Naive B cell (primary cell): ENCODE measurements at regions not wholly inside any gene's neighbourhood (a gene's known extent, or its start where the extent isn't known, plus 50 kb on each side); places are given as distances from the start of the nearest gene placed in this dataset.

ENCODE experiments used
- ATAC-seq, 2 donors: fragments of 150-1000 bp; cut with Tn5 transposase; 2 replicates each; pipeline ENCODE4 v1.10.0; 2021; ENCODE audit warnings: low read depth in 2 of 2, mild to moderate bottlenecking in 2 of 2, moderate library complexity in 2 of 2
- DNase-seq: peaks from one replicate; pipeline ENCODE4 v3.0.0; 2022
- H3K27ac Mint-ChIP-seq, 6 donors: one replicate each; pipeline ENCODE4 v1.8.0; 2020 to 2022; ENCODE audit warnings: mild to moderate bottlenecking in 6 of 6, mixed read lengths in 6 of 6, moderate library complexity in 5 of 6, inconsistent platforms in 2 of 6
- H3K27me3 Mint-ChIP-seq, 3 donors: one replicate each; pipeline ENCODE4 v1.8.0; 2021 to 2022; ENCODE audit warnings: mixed read lengths in 3 of 3, mild to moderate bottlenecking in 1 of 3
- H3K36me3 Mint-ChIP-seq, 2 donors: one replicate each; pipeline ENCODE4 v1.8.0; 2020 to 2022; ENCODE audit warnings: mixed read lengths in 2 of 2, inconsistent platforms in 1 of 2, mild to moderate bottlenecking in 1 of 2
- H3K4me1 Mint-ChIP-seq, 3 donors: one replicate each; pipeline ENCODE4 v1.8.0; 2020 to 2022; ENCODE audit warnings: mixed read lengths in 3 of 3, inconsistent platforms in 1 of 3, mild to moderate bottlenecking in 1 of 3, moderate library complexity in 1 of 3
- H3K4me3 Mint-ChIP-seq, 8 donors: one replicate each; pipeline ENCODE4 v1.8.0; 2020 to 2022; ENCODE audit warnings: mild to moderate bottlenecking in 8 of 8, mixed read lengths in 8 of 8, moderate library complexity in 8 of 8, inconsistent platforms in 2 of 8
- H3K9me3 Mint-ChIP-seq, 7 donors: one replicate each; pipeline ENCODE4 v1.8.0; 2020 to 2022; ENCODE audit warnings: mixed read lengths in 7 of 7, mild to moderate bottlenecking in 5 of 7, inconsistent platforms in 2 of 7, moderate library complexity in 1 of 7

- Mint-ChIP-seq H3K4me3 (no peak overlapping the region), H3K9me3 (peaks cover 0 to 8% (median 0%) of the 10 kb centered on the region in 7 donors), H3K4me1 (no peaks in the 10 kb centered on the region), H3K36me3 (no peaks in the 10 kb centered on the region), H3K27ac (no peak overlapping the region), H3K27me3 (no peaks in the 10 kb centered on the region)
- no peak for ATAC-seq
- DNase-seq, result no peak
Measured at GRCh38 chr17:63173903-63174302, 207.9 kb downstream of the TANC2 start.

- Mint-ChIP-seq H3K36me3 (no peaks in the 10 kb centered on the region), H3K27ac (no peak overlapping the region), H3K27me3 (no peaks in the 10 kb centered on the region), H3K4me1 (peaks cover 3 to 6% (median 4%) of the 10 kb centered on the region in 3 donors), H3K9me3 (peaks cover 0 to 13% (median 3%) of the 10 kb centered on the region in 7 donors), H3K4me3 (no peak overlapping the region)
- DNase-seq, result no peak
- no peak for ATAC-seq
Measured at GRCh38 chr17:63178530-63178929, 212.5 kb downstream of the TANC2 start.

GRCh38 chr17:63181856-63182255, 215.8 kb downstream of the TANC2 start:
- peaks cover 3 to 12% (median 4%) of the 10 kb centered on the region in 3 donors for H3K4me1 Mint-ChIP-seq
- no peaks in the 10 kb centered on the region for H3K36me3 Mint-ChIP-seq
- no peaks in the 10 kb centered on the region for H3K27me3 Mint-ChIP-seq
- DNase-seq (no peak), ATAC-seq (no peak)
- H3K4me3 Mint-ChIP-seq, result no peak overlapping the region
- H3K27ac Mint-ChIP-seq, result peak overlapping the region in 2 of 6 donors; percentile 52 to 71
- peaks cover 0 to 5% (median 3%) of the 10 kb centered on the region in 7 donors for H3K9me3 Mint-ChIP-seq

- DNase-seq (no peak), ATAC-seq (no peak)
- Mint-ChIP-seq H3K4me1 (peaks cover 15 to 26% (median 20%) of the 10 kb centered on the region in 3 donors), H3K36me3 (peaks cover 0 to 4% of the 10 kb centered on the region in 2 donors), H3K27ac (peak overlapping the region in 2 of 6 donors; percentile 7 to 11), H3K9me3 (peaks cover 2 to 18% (median 7%) of the 10 kb centered on the region in 7 donors), H3K4me3 (no peak overlapping the region), H3K27me3 (no peaks in the 10 kb centered on the region)
Measured at GRCh38 chr17:63185420-63185819, 219.4 kb downstream of the TANC2 start.

GRCh38 chr17:63189082-63189481, 223.0 kb downstream of the TANC2 start:
- peaks cover 34 to 51% (median 51%) of the 10 kb centered on the region in 3 donors for H3K4me1 Mint-ChIP-seq
- peaks cover 0 to 4% of the 10 kb centered on the region in 2 donors for H3K36me3 Mint-ChIP-seq
- ATAC-seq (no peak), DNase-seq (no peak)
- H3K9me3 Mint-ChIP-seq, result peaks cover 0 to 13% (median 6%) of the 10 kb centered on the region in 7 donors
- no peaks in the 10 kb centered on the region for H3K27me3 Mint-ChIP-seq
- H3K27ac Mint-ChIP-seq, result peak overlapping the region in 1 of 6 donors; percentile 72
- H3K4me3 Mint-ChIP-seq, result peak overlapping the region in 1 of 8 donors; percentile 0

- H3K9me3 Mint-ChIP-seq, result peaks cover 0 to 13% (median 6%) of the 10 kb centered on the region in 7 donors
- H3K27me3 Mint-ChIP-seq, result no peaks in the 10 kb centered on the region
- ATAC-seq (no peak), DNase-seq (no peak)
- peaks cover 0 to 4% of the 10 kb centered on the region in 2 donors for H3K36me3 Mint-ChIP-seq
- peaks cover 34 to 53% (median 51%) of the 10 kb centered on the region in 3 donors for H3K4me1 Mint-ChIP-seq
- peak overlapping the region in 4 of 8 donors; percentile 21 to 61 (median 44) for H3K4me3 Mint-ChIP-seq
- H3K27ac Mint-ChIP-seq, result peak overlapping the region in 2 of 6 donors; percentile 57 to 73
Measured at GRCh38 chr17:63189930-63190329, 223.9 kb downstream of the TANC2 start.

GRCh38 chr17:63190821-63191370, 224.9 kb downstream of the TANC2 start:
- Mint-ChIP-seq H3K4me1 (peaks cover 38 to 57% (median 50%) of the 10 kb centered on the region in 3 donors), H3K36me3 (peaks cover 0 to 4% of the 10 kb centered on the region in 2 donors), H3K4me3 (peak overlapping the region; percentile 11 to 70 (median 40)), H3K27me3 (no peaks in the 10 kb centered on the region), H3K27ac (peak overlapping the region; percentile 15 to 93 (median 68)), H3K9me3 (peaks cover 0 to 13% (median 6%) of the 10 kb centered on the region in 7 donors)
- DNase-seq (no peak), ATAC-seq (no peak)

- peaks cover 0 to 13% (median 6%) of the 10 kb centered on the region in 7 donors for H3K9me3 Mint-ChIP-seq
- peak overlapping the region; percentile 55 to 93 (median 82) for H3K27ac Mint-ChIP-seq
- DNase-seq (peak; percentile 64), ATAC-seq (peak; percentile 95 to 96)
- H3K27me3 Mint-ChIP-seq, result no peaks in the 10 kb centered on the region
- H3K4me3 Mint-ChIP-seq, result peak overlapping the region in 7 of 8 donors; percentile 52 to 80 (median 61)
- peaks cover 40 to 64% (median 54%) of the 10 kb centered on the region in 3 donors for H3K4me1 Mint-ChIP-seq
- peaks cover 0 to 4% of the 10 kb centered on the region in 2 donors for H3K36me3 Mint-ChIP-seq
Measured at GRCh38 chr17:63191610-63192009, 225.6 kb downstream of the TANC2 start.

- ATAC-seq (no peak), DNase-seq (no peak)
- Mint-ChIP-seq H3K4me3 (no peak overlapping the region), H3K27ac (peak overlapping the region in 5 of 6 donors; percentile 36 to 88 (median 81)), H3K27me3 (no peaks in the 10 kb centered on the region), H3K36me3 (no peaks in the 10 kb centered on the region), H3K4me1 (peaks cover 44 to 64% (median 54%) of the 10 kb centered on the region in 3 donors), H3K9me3 (peaks cover 0 to 9% (median 1%) of the 10 kb centered on the region in 7 donors)
Measured at GRCh38 chr17:63193827-63194226, 227.8 kb downstream of the TANC2 start.

GRCh38 chr17:63196772-63197335, 230.8 kb downstream of the TANC2 start:
- Mint-ChIP-seq H3K27me3 (no peaks in the 10 kb centered on the region), H3K36me3 (peaks cover 0 to 4% of the 10 kb centered on the region in 2 donors), H3K4me1 (peaks cover 24 to 39% (median 38%) of the 10 kb centered on the region in 3 donors), H3K27ac (peak overlapping the region; percentile 7 to 92 (median 54)), H3K9me3 (no peaks in the 10 kb centered on the region), H3K4me3 (peak overlapping the region in 4 of 8 donors; percentile 7 to 50 (median 38))
- DNase-seq (peak; percentile 23), ATAC-seq (peak; percentile 94 to 95)

- Mint-ChIP-seq H3K4me1 (peaks cover 0 to 10% (median 4%) of the 10 kb centered on the region in 3 donors), H3K9me3 (peaks cover 5 to 24% (median 16%) of the 10 kb centered on the region in 7 donors), H3K27ac (no peak overlapping the region), H3K4me3 (no peak overlapping the region), H3K36me3 (peaks cover 15 to 30% of the 10 kb centered on the region in 2 donors), H3K27me3 (no peaks in the 10 kb centered on the region)
- DNase-seq, result no peak
- no peak for ATAC-seq
Measured at GRCh38 chr17:63203652-63204051, 237.6 kb downstream of the TANC2 start.

- ATAC-seq (no peak), DNase-seq (no peak)
- H3K36me3 Mint-ChIP-seq, result no peaks in the 10 kb centered on the region
- no peak overlapping the region for H3K4me3 Mint-ChIP-seq
- H3K27ac Mint-ChIP-seq, result peak overlapping the region in 1 of 6 donors; percentile 32
- H3K4me1 Mint-ChIP-seq, result peaks cover 0 to 9% (median 4%) of the 10 kb centered on the region in 3 donors
- peaks cover 0 to 3% (median 0%) of the 10 kb centered on the region in 7 donors for H3K9me3 Mint-ChIP-seq
- H3K27me3 Mint-ChIP-seq, result no peaks in the 10 kb centered on the region
Measured at GRCh38 chr17:63221939-63222338, 224.2 kb downstream of the CYB561 start.

GRCh38 chr17:63222655-63223054, 223.5 kb downstream of the CYB561 start:
- no peaks in the 10 kb centered on the region for H3K27me3 Mint-ChIP-seq
- peak overlapping the region in 2 of 6 donors; percentile 4 to 6 for H3K27ac Mint-ChIP-seq
- peaks cover 0 to 4% (median 2%) of the 10 kb centered on the region in 3 donors for H3K4me1 Mint-ChIP-seq
- DNase-seq, result no peak
- no peak for ATAC-seq
- H3K4me3 Mint-ChIP-seq, result no peak overlapping the region
- no peaks in the 10 kb centered on the region for H3K36me3 Mint-ChIP-seq
- peaks cover 0 to 3% (median 0%) of the 10 kb centered on the region in 7 donors for H3K9me3 Mint-ChIP-seq
